C4-2B (cell line): ENCODE measurements at regions not wholly inside any gene's neighbourhood (a gene's known extent, or its start where the extent isn't known, plus 50 kb on each side); places are given as distances from the start of the nearest gene placed in this dataset.

ENCODE experiments used
- H3K27ac ChIP-seq: fragments of 450-650 bp; 2 replicates; pipeline ENCODE4 v1.5.1; 2017
- ZFX ChIP-seq: fragments of 450-650 bp; IDR thresholded peaks from 2 replicates; pipeline ENCODE4 v1.6.1; 2017
- TF ChIP-seq, protein P1 (sequence below): fragments of 450-650 bp; conservative IDR thresholded peaks from 2 replicates; pipeline ENCODE4 v1.5.1; 2017; ENCODE audit warnings: mild to moderate bottlenecking

DNA sequence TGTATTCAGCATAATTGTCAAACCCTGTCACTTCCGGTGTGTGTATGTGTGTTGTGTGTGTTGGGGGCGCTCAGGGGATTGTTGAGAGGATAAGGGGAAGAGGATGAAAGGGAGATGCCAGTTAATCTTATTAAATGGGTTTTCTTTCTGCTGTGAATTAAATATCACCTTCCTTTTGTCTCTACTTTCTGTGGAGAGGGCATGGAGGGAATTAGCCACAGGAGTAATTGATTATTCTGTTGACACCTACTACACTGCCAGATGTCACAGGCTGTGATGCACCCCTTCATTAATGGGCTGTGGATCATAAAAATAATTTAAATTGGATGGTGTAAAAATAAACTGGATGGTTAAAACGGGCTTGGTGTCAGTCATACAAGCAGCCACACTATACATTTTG is 311.9 kb downstream of the MDFIC start:
- TF ChIP-seq ZFX, result no peak
- TF ChIP-seq, protein P1, sequence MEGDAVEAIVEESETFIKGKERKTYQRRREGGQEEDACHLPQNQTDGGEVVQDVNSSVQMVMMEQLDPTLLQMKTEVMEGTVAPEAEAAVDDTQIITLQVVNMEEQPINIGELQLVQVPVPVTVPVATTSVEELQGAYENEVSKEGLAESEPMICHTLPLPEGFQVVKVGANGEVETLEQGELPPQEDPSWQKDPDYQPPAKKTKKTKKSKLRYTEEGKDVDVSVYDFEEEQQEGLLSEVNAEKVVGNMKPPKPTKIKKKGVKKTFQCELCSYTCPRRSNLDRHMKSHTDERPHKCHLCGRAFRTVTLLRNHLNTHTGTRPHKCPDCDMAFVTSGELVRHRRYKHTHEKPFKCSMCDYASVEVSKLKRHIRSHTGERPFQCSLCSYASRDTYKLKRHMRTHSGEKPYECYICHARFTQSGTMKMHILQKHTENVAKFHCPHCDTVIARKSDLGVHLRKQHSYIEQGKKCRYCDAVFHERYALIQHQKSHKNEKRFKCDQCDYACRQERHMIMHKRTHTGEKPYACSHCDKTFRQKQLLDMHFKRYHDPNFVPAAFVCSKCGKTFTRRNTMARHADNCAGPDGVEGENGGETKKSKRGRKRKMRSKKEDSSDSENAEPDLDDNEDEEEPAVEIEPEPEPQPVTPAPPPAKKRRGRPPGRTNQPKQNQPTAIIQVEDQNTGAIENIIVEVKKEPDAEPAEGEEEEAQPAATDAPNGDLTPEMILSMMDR, result no peak

DNA sequence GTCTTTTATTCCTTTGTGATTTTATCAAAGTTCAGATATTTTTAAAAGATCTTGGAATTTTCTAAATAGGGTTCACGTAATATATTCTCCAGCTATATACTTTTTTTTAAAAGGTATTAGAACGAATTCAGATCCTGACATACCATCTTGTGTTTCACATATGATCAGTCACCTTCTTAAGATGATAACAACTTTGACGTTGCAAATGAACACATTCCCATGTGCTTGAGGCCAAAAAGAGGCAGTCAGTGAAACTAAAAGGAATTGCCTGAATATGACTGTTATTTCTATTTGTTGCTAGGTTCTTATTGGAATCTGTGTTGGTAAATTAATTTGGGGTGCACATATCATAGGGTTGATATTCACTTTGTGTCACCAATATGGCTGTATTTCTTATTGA is 310.1 kb downstream of the MDFIC start:
- no peak overlapping the region for H3K27ac ChIP-seq
- TF ChIP-seq ZFX, result no peak
- TF ChIP-seq, protein P1, result no peak

More for the DNA sequence above, 311.9 kb downstream of the MDFIC start:
- H3K27ac ChIP-seq, result no peak overlapping the region

DNA sequence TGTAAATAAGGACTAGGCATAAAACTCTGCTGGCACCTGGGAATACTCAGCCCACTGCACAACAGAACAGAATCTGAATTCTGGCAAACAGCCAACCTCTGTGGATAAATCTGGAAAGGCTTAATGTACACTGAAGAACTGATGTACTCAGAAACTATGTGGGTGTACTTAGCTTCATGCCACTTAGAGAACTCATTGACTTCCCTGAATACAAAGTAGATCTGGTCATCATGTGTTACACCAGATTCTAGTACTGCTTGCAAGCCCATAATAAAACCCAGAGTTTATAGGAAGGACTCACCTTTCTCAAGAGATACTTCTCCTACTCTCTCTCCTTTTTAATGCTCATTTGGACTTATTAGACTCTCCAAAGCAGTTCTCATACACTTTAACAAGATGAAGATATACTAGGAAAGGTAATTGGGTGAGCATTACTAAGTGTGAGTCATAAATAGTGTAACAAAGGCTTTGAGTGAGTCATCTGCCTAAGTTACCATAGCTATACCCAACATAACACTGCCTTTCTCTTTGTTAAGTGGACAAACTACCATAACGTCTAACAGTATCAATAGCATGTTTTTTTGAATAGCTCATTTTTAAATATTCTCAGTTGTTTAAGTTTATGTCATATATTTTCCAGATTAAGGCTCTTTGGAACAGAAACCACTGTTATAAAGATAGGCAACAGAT is 309.1 kb downstream of the MDFIC start:
- TF ChIP-seq, protein P1, result no peak
- no peak for TF ChIP-seq ZFX
- no peak overlapping the region for H3K27ac ChIP-seq

DNA sequence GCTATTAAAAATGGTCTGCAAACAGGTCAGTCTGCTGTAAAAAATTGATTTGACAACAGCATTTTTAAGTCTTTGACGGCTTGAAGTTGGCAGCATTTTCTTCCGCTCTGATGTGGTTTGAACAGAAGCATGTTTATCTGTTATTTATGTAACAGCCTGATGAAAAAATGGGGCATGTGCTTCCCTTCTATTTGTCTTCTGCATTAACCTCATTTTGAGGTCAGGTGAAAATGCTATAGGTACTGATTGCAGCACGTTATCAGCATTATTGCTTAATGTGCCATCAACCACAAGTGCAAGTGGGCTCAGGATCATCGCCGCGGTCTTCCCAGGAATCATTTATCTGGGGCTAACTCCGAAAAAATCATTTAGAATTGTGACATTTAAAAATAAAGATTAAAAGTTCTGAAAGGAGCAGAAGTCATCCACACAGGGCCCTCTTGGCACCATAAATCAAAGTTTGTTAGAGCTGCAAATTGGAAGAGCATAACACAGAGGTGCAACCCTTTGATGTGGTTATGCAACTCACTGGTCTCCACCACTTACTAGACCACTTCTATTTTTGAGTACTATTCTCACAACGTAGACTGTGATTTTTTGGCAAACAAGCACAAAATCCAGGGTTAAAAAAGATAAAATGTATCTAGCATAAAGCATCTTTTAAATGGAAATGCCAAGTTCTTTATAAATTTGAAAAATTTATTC is 307.7 kb downstream of the MDFIC start:
- no peak for TF ChIP-seq ZFX
- TF ChIP-seq, protein P1, result no peak
- no peak overlapping the region for H3K27ac ChIP-seq

DNA sequence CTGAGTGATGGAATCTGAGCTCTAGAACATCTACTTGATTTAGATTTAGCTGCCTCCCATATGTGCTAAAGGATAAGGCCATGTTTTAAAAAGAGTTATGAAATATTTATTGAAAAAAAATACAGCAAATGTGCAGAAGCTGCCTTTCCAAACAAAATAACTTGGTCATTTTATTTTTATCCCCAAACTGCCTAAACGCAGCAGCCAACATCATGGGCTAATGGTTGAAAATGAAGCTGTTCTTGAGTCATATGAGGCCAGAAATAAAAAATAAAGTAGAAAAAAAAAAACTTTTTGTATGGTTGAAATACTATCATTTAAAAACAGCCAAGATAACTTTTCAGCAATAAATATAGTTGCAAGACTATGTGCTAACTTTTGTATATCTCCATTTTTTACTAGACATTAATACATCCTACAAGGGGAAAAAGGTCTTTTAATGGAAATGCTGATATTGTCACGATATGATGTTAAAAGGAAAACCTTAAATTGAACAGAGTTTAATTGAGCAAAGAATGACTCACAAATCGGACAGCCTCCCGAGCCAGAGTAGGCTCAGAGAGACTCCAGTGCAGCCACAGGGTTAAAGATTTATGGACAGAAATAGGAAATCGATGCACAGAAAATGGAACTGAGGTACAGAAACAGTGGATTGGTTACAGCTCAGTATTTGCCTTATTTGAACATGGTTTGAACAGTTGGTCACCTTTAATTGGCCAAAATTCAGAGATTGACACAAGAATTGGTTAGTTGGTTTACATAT is 305.8 kb downstream of the MDFIC start:
- TF ChIP-seq, protein P1, result no peak
- TF ChIP-seq ZFX, result no peak
- no peak overlapping the region for H3K27ac ChIP-seq

DNA sequence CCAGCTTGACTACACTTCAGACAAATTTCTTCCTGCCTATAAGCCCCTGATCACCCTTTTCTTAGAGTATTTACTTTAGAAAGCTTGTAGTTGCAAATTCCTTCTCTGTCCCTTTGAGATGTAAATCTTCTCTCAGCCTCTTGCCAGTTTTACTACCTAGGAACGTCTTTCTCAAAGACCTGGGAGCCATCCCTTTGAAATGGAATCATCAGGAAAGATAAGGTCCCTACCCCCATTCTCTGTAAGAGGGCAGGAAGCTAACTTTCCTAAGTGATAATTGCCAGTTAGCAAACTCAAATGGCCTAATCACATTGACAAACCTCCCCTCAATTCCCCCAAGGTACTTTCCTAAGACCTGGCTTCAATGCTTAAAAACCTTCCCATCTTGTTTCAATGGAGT is 304.5 kb downstream of the MDFIC start:
- H3K27ac ChIP-seq, result no peak overlapping the region
- TF ChIP-seq ZFX, result no peak
- TF ChIP-seq, protein P1, result no peak

DNA sequence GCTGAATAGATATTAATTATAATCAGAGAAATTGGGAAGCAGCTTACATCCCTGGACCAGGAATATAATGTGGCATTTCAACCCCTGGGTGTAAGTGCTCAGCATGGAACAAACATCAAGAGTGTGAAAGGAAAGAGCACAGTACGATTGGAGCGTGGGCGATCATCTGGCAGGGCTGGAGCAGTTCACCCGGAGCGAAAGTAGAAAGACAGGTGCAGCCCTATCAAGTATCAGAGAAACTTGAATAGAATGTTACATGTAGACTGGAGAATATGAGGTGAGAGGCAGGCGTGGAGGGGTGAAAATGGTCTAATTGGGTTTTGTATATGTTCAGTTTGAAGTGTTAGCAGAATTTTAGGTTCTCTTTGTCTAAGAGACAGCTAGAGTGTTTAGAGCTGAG is 303.0 kb downstream of the MDFIC start:
- no peak overlapping the region for H3K27ac ChIP-seq
- TF ChIP-seq ZFX, result no peak
- TF ChIP-seq, protein P1, result no peak
